ENCODE measurements at regions not wholly inside any gene's neighbourhood (a gene's known extent, or its start where the extent isn't known, plus 50 kb on each side); places are given as distances from the start of the nearest gene placed in this dataset.
"Not testable (repeated sequence)": the region's sequence is repeated elsewhere in the genome, so short reads cannot be mapped to it uniquely, and the experiment has no call there.

DNA sequence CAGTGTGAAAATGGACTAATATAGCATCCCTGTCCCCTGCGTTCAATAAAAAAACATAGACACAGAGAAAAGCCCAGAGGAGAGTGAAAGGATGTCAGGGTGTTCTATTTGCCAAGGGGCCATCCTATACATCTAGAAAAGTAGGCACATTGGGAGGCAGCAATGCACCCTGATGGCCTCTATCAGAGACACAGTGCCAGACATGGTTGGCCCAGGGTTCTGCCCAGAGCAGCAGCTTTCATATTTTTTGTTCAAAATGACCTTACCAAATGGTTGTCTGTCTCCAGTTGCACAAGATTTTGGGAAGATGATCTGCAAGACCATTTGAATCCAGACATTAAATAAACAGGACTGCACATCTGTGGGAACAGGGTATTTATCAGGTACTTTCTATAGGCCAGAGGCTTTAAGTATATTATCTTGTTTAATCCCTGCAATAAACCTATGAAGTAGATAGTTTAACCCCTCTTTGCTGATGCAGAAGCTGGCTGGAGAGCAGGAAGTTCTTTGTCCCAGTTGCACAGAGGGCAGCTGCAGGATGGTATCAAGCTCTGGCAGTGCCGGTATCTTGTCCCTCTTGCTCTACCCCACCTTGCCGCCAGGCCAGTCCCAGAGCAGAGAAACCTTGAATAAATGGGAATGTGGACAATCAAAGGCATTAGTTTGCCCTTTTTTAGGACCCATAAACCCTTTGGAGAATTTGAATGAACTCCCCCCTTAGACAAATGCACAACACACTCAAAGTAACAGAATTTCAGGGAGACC is 171.8 kb upstream of the PWP1 start:
- Mint-ChIP-seq H3K9me3 (peaks cover 1% of the 10 kb centered on the region), H3K36me3 (ENCODE audit: low read depth) (no peaks in the 10 kb centered on the region), H3K27ac (no peak overlapping the region), H3K27me3 (ENCODE audit: low read depth) (no peaks in the 10 kb centered on the region), H3K4me3 (no peak overlapping the region), H3K4me1 (peaks cover 7% of the 10 kb centered on the region)
- TF ChIP-seq, protein P1, sequence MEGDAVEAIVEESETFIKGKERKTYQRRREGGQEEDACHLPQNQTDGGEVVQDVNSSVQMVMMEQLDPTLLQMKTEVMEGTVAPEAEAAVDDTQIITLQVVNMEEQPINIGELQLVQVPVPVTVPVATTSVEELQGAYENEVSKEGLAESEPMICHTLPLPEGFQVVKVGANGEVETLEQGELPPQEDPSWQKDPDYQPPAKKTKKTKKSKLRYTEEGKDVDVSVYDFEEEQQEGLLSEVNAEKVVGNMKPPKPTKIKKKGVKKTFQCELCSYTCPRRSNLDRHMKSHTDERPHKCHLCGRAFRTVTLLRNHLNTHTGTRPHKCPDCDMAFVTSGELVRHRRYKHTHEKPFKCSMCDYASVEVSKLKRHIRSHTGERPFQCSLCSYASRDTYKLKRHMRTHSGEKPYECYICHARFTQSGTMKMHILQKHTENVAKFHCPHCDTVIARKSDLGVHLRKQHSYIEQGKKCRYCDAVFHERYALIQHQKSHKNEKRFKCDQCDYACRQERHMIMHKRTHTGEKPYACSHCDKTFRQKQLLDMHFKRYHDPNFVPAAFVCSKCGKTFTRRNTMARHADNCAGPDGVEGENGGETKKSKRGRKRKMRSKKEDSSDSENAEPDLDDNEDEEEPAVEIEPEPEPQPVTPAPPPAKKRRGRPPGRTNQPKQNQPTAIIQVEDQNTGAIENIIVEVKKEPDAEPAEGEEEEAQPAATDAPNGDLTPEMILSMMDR (IDR thresholded peaks at IDR 0.05; ENCODE audit: unreplicated experiment in 3 of 3) = no peak

DNA sequence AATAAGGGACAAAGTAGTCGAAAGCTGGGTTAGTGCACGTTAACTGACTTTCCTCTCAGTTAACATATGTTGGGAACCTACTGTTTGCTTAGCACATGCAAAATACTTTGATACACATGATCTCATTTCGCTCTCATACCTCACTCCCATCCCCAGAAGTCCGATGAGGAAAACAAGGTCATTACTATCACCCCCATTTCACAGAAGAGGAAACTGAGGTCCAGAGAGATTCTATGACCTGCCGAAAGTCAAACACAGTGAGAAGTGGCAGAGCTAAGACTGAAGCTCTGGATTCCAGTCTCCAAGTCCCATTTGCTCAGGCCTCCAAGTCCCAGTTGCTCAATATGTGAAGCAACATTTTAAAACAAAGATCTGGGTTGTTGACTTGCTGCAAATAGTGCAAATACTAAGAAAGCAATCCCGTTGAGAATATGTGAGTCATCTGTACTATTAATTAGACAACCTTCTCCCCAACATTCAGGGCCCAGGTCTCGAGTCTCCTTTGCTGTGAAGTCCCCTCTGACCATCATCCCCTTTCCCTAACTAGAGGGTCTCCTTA is 170.6 kb upstream of the PWP1 start:
- Mint-ChIP-seq H3K27ac (no peak overlapping the region), H3K27me3 (ENCODE audit: low read depth) (no peaks in the 10 kb centered on the region), H3K4me3 (no peak overlapping the region), H3K4me1 (peaks cover 7% of the 10 kb centered on the region), H3K9me3 (peaks cover 3% of the 10 kb centered on the region), H3K36me3 (ENCODE audit: low read depth) (no peaks in the 10 kb centered on the region)
- TF ChIP-seq, protein P1 (IDR thresholded peaks at IDR 0.05; ENCODE audit: unreplicated experiment in 3 of 3) = no peak

DNA sequence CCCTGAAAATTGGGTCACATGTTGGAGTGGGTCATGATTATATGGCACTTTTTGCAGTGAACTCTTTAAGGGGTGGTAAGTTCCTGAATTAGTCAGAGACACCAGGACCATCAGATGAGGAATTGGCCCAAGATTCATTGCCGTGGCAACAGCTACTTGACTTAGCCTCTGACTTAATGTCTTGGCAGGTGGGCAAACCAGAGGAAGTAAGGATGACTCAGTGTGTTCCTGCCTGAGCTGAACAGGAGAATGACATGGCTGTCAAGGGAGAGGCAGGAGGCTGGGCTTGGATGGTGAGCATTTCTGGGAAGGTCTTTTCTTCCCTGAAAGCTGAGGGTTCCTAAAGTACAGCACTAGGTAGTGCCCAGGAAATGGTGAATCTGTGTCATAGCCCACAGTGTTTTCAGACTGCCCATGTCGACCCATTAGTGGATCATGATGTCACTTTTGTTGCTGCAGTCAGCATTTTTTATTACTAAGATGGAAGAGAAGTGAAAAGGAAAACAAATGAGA is 170.1 kb upstream of the PWP1 start:
- H3K4me1 Mint-ChIP-seq = peaks cover 7% of the 10 kb centered on the region
- no peaks in the 10 kb centered on the region for H3K27me3 Mint-ChIP-seq (ENCODE audit: low read depth)
- no peak overlapping the region for H3K27ac Mint-ChIP-seq
- peaks cover 3% of the 10 kb centered on the region for H3K9me3 Mint-ChIP-seq
- no peak overlapping the region for H3K4me3 Mint-ChIP-seq
- TF ChIP-seq, protein P1 (IDR thresholded peaks at IDR 0.05; ENCODE audit: unreplicated experiment in 3 of 3) = no peak
- H3K36me3 Mint-ChIP-seq (ENCODE audit: low read depth) = no peaks in the 10 kb centered on the region

DNA sequence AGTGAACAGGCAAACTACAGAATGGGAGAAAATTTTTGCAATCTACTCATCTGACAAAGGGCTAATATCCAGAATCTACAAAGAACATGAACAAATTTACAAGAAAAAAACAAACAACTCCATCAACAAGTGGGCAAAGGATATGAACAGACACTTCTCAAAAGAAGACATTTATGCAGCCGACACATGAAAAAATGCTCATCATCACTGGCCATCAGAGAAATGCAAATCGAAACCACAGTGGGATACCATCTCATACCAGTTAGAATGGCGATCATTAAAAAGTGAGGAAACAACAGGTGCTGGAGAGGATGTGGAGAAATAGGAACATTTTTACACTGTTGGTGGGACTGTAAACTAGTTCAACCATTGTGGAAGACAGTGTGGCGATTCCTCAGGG is 167.8 kb upstream of the PWP1 start:
- not testable (repeated sequence) for H3K4me3 Mint-ChIP-seq; H3K27ac Mint-ChIP-seq; H3K4me1 Mint-ChIP-seq; H3K36me3 Mint-ChIP-seq (ENCODE audit: low read depth); H3K9me3 Mint-ChIP-seq; H3K27me3 Mint-ChIP-seq (ENCODE audit: low read depth)

DNA sequence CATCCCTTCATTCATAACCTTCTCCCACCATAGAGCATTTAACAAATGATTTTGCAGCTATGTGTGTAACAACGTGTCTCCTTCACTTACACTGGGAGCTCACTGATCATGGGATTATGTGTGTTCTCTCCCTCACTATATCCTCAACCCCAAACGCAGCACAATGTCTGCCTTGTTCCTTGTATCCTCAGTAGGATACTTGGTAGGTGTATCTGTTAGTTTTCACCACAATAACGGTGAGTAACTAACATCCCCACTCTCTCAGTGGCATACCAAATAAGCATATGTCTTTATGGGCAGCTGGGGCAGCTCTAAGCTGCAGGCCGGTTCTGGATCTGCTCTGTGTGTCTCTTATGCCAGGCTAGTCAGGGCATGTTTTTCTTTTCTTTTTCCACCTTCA is 166.7 kb upstream of the PWP1 start:
- Mint-ChIP-seq H3K9me3 (peaks cover 3% of the 10 kb centered on the region), H3K4me3 (no peak overlapping the region), H3K27ac (no peak overlapping the region)

More for the DNA sequence above, 166.7 kb upstream of the PWP1 start:
- Mint-ChIP-seq H3K36me3 (ENCODE audit: low read depth) (no peaks in the 10 kb centered on the region), H3K27me3 (ENCODE audit: low read depth) (no peaks in the 10 kb centered on the region), H3K4me1 (no peaks in the 10 kb centered on the region)
- TF ChIP-seq, protein P1 (IDR thresholded peaks at IDR 0.05; ENCODE audit: unreplicated experiment in 3 of 3) = no peak
